HG02678 (cell line): ENCODE measurements at regions not wholly inside any gene's neighbourhood (a gene's known extent, or its start where the extent isn't known, plus 50 kb on each side); places are given as distances from the start of the nearest gene placed in this dataset.
"Not testable (repeated sequence)": the region's sequence is repeated elsewhere in the genome, so short reads cannot be mapped to it uniquely, and the experiment has no call there.

Experiments
- ATAC-seq: cut with Tn5 transposase; IDR thresholded peaks from one replicate; pipeline ENCODE4 v1.9.1; 2021; ENCODE audit warnings: mild to moderate bottlenecking, moderate library complexity; ENCODE audit not compliant: unreplicated experiment

- ATAC-seq: not testable (repeated sequence)
Measured at GRCh38 chr11:25488176-25488575, 843.8 kb upstream of the ANO3 start.

GRCh38 chr11:25501426-25501825, 830.5 kb upstream of the ANO3 start:
- not testable (repeated sequence) for ATAC-seq

- no peak for ATAC-seq
Measured at GRCh38 chr11:25515576-25515975, 816.4 kb upstream of the ANO3 start.

- no peak for ATAC-seq
Measured at GRCh38 chr11:25520459-25520858, 811.5 kb upstream of the ANO3 start.

- no peak for ATAC-seq
Measured at GRCh38 chr11:25527841-25528240, 804.1 kb upstream of the ANO3 start.

GRCh38 chr11:25529572-25529971, 802.4 kb upstream of the ANO3 start:
- no peak for ATAC-seq

GRCh38 chr11:25535467-25536272, 796.3 kb upstream of the ANO3 start:
- ATAC-seq: no peak

GRCh38 chr11:25536289-25536688, 795.6 kb upstream of the ANO3 start:
- ATAC-seq: no peak

- no peak for ATAC-seq
Measured at GRCh38 chr11:25537393-25537792, 794.5 kb upstream of the ANO3 start.

GRCh38 chr11:25547292-25547691, 784.6 kb upstream of the ANO3 start:
- ATAC-seq: no peak

GRCh38 chr11:25562417-25562816, 769.5 kb upstream of the ANO3 start:
- no peak for ATAC-seq

GRCh38 chr11:25565846-25566245, 766.1 kb upstream of the ANO3 start:
- ATAC-seq: no peak

- no peak for ATAC-seq
Measured at GRCh38 chr11:25566298-25567200, 765.4 kb upstream of the ANO3 start.

GRCh38 chr11:25576320-25576719, 755.6 kb upstream of the ANO3 start:
- ATAC-seq: no peak

- ATAC-seq: not testable (repeated sequence)
Measured at GRCh38 chr11:25579554-25579953, 752.4 kb upstream of the ANO3 start.

GRCh38 chr11:25583596-25583995, 748.3 kb upstream of the ANO3 start:
- no peak for ATAC-seq

- no peak for ATAC-seq
Measured at GRCh38 chr11:25587496-25587895, 744.4 kb upstream of the ANO3 start.

- ATAC-seq: no peak
Measured at GRCh38 chr11:25593221-25593620, 738.7 kb upstream of the ANO3 start.

GRCh38 chr11:25596701-25597100, 735.2 kb upstream of the ANO3 start:
- ATAC-seq: no peak

- no peak for ATAC-seq
Measured at GRCh38 chr11:25597696-25598095, 734.2 kb upstream of the ANO3 start.

- ATAC-seq: no peak
Measured at GRCh38 chr11:25602149-25602548, 729.8 kb upstream of the ANO3 start.

- no peak for ATAC-seq
Measured at GRCh38 chr11:25602959-25603358, 729.0 kb upstream of the ANO3 start.
